ENCODE measurements at regions not wholly inside any gene's neighbourhood (a gene's known extent, or its start where the extent isn't known, plus 50 kb on each side); places are given as distances from the start of the nearest gene placed in this dataset.

DNA sequence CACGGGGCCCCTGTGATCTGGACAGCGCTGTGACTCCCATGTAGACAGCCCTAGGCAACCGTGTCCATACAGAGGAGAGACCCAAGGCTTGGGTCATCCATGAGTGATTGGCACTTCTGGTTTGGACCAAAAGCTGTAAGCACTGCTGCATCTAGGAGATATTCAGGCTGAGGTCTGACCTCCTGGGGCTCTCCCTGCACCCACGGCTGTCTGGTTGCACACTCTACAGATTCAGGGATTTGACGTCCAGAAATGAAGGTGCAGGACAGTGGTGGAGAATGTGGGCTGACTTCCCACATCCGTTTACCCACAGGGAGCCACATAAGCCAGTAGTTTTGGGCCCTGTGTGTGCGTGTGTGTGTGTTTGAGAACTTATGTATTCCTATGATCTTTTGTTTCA lies 76.2 kb upstream of the ARHGEF7 start:
- TF ChIP-seq, protein P1, sequence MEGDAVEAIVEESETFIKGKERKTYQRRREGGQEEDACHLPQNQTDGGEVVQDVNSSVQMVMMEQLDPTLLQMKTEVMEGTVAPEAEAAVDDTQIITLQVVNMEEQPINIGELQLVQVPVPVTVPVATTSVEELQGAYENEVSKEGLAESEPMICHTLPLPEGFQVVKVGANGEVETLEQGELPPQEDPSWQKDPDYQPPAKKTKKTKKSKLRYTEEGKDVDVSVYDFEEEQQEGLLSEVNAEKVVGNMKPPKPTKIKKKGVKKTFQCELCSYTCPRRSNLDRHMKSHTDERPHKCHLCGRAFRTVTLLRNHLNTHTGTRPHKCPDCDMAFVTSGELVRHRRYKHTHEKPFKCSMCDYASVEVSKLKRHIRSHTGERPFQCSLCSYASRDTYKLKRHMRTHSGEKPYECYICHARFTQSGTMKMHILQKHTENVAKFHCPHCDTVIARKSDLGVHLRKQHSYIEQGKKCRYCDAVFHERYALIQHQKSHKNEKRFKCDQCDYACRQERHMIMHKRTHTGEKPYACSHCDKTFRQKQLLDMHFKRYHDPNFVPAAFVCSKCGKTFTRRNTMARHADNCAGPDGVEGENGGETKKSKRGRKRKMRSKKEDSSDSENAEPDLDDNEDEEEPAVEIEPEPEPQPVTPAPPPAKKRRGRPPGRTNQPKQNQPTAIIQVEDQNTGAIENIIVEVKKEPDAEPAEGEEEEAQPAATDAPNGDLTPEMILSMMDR (IDR thresholded peaks at IDR 0.05 in 8 of 11, conservative IDR thresholded peaks at IDR 0.05 in 3 of 11) = no peak
- TF ChIP-seq POLR2A (IDR thresholded peaks at IDR 0.05) (no peak), POLR2AphosphoS5 (IDR thresholded peaks at IDR 0.05) (no peak)
